Right lobe of liver (tissue), 6 donors: ENCODE measurements at regions not wholly inside any gene's neighbourhood (a gene's known extent, or its start where the extent isn't known, plus 50 kb on each side); places are given as distances from the start of the nearest gene placed in this dataset.

ENCODE experiments used
- ATAC-seq, 4 donors: fragments of 200-7000 bp; cut with Tn5 transposase; one replicate each; pipeline ENCODE4 v1.9.1; 2020; ENCODE audit warnings: mild to moderate bottlenecking in 4 of 4, moderate library complexity in 4 of 4
- DNase-seq, 3 donors: peaks; one replicate each; pipeline ENCODE4 v3.0.0-alpha.2; 2020
- H3K27ac ChIP-seq, 3 donors: fragments of 200-600 bp; one replicate each; pipeline ENCODE4 v1.8.0; 2022
- H3K27me3 ChIP-seq, 2 donors: fragments of 200-600 bp; one replicate each; pipeline ENCODE4 v1.8.0; 2022
- H3K36me3 ChIP-seq, 4 donors: fragments of 200-600 bp; sonication (generic) in 1 of 4; one replicate each; pipeline versions ENCODE4 v1.5.1 to v1.8.0; 2017 to 2022; ENCODE audit warnings: control low read depth in 1 of 4
- H3K4me1 ChIP-seq, 4 donors: fragments of 200-600 bp; sonication (generic) in 1 of 4; one replicate each; pipeline versions ENCODE4 v1.5.1 to v1.8.0; 2017 to 2022; ENCODE audit warnings: control low read depth in 1 of 4
- H3K4me3 ChIP-seq, 3 donors: fragments of 200-600 bp; one replicate each; pipeline ENCODE4 v1.8.0; 2022
- H3K9me3 ChIP-seq, 4 donors: fragments of 200-600 bp; sonication (generic) in 1 of 4; one replicate each; pipeline versions ENCODE4 v1.5.1 to v1.8.0; 2017 to 2022; ENCODE audit warnings: control low read depth in 1 of 4
- POLR2A ChIP-seq: fragments of 450-650 bp; IDR thresholded peaks from one replicate; pipeline ENCODE4 v1.6.1; 2017; ENCODE audit warnings: antibody characterized with exemption, mild to moderate bottlenecking
- WGBS: methylation state at CpG from one replicate; pipeline ENCODE4 v1.1.6; 2018; ENCODE audit warnings: low coverage, low lambda C conversion rate; ENCODE audit not compliant: insufficient coverage; ENCODE audit errors: missing lambda C conversion rate; 5-methylcytosine and 5-hydroxymethylcytosine counted together
- intact Hi-C, 2 donors: fragments of 100-400 bp; cut with DNase I; formaldehyde crosslinking; loops; one replicate each; pipeline versions ENCODE4 v1.11.2 to v1.14.1; 2022
- TF ChIP-seq, protein P1 (sequence below), 4 donors: fragments of 200-600 bp in 3 of 4; fragments of 450-650 bp in 1 of 4; IDR thresholded peaks; one replicate each; pipeline versions ENCODE4 v1.5.1 to v1.8.0; 2016 to 2022; ENCODE audit warnings: antibody characterized with exemption in 4 of 4, mild to moderate bottlenecking in 2 of 4
- donor health status: DM: no; HTN: yes; CAD: no.
- donor health status: DM: no; HTN: no; CAD: no.
- donor health status: DM: no; HTN: no; CAD: no.
- donor health status: DM: no; HTN: yes; CAD: no.
- donor health status: DM: no; HTN: yes; CAD: no.

GRCh38 chr16:6709736-6710135 lies 622.9 kb upstream of the RBFOX1 start:
- ATAC-seq (no peak), DNase-seq (no peak)
- WGBS = 76% methylated on average over 9 of the region's 9 CpGs
- Histone ChIP-seq H3K27me3 (no peaks in the 10 kb centered on the region), H3K9me3 (no peaks in the 10 kb centered on the region), H3K4me1 (no peaks in the 10 kb centered on the region), H3K27ac (no peak overlapping the region), H3K36me3 (no peaks in the 10 kb centered on the region), H3K4me3 (no peak overlapping the region)
- intact Hi-C loops = no loop called here
- no peak for TF ChIP-seq POLR2A
- TF ChIP-seq, protein P1, sequence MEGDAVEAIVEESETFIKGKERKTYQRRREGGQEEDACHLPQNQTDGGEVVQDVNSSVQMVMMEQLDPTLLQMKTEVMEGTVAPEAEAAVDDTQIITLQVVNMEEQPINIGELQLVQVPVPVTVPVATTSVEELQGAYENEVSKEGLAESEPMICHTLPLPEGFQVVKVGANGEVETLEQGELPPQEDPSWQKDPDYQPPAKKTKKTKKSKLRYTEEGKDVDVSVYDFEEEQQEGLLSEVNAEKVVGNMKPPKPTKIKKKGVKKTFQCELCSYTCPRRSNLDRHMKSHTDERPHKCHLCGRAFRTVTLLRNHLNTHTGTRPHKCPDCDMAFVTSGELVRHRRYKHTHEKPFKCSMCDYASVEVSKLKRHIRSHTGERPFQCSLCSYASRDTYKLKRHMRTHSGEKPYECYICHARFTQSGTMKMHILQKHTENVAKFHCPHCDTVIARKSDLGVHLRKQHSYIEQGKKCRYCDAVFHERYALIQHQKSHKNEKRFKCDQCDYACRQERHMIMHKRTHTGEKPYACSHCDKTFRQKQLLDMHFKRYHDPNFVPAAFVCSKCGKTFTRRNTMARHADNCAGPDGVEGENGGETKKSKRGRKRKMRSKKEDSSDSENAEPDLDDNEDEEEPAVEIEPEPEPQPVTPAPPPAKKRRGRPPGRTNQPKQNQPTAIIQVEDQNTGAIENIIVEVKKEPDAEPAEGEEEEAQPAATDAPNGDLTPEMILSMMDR (IDR thresholded peaks at IDR 0.05) = no peak

GRCh38 chr16:6708576-6709215 lies 623.9 kb upstream of the RBFOX1 start:
- WGBS = 46% methylated on average over 5 of the region's 5 CpGs

GRCh38 chr16:6704306-6704930 lies 628.2 kb upstream of the RBFOX1 start:
- WGBS = 54% methylated on average over 6 of the region's 7 CpGs
- H3K27ac ChIP-seq = no peak overlapping the region
- TF ChIP-seq, protein P1 (IDR thresholded peaks at IDR 0.05) = no peak
- H3K27me3 ChIP-seq = no peaks in the 10 kb centered on the region
- no peaks in the 10 kb centered on the region for H3K36me3 ChIP-seq
- H3K4me3 ChIP-seq = no peak overlapping the region
- ATAC-seq (no peak), DNase-seq (no peak)
- intact Hi-C loops = no loop called here
- no peaks in the 10 kb centered on the region for H3K9me3 ChIP-seq
- no peaks in the 10 kb centered on the region for H3K4me1 ChIP-seq

More at GRCh38 chr16:6708576-6709215, 623.9 kb upstream of the RBFOX1 start:
- DNase-seq (no peak), ATAC-seq (no peak)
- Histone ChIP-seq H3K4me3 (no peak overlapping the region), H3K36me3 (no peaks in the 10 kb centered on the region), H3K27me3 (no peaks in the 10 kb centered on the region), H3K9me3 (no peaks in the 10 kb centered on the region), H3K27ac (no peak overlapping the region), H3K4me1 (no peaks in the 10 kb centered on the region)
- intact Hi-C loops = no loop called here
- TF ChIP-seq POLR2A = no peak
- TF ChIP-seq, protein P1 (IDR thresholded peaks at IDR 0.05) = no peak

DNA sequence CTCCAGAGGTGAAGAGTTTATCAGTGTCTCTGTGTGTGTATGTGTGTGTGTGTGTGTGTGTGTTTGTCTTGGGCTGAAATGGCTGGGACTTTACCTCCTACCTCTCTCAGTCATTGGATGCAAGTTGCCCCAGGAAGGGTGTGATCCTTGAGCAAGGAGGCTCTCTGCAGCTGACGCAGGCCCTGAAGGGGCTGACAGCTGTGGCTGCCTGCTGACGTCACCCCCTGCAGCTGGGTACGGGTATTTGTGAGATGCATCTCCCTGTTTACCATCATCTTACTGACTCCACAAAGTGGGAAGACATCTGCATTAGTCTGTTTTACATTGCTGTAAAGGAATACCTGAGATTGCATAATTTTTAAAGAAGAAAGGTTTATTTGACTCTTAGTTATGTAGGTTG lies 631.5 kb upstream of the RBFOX1 start:
- DNase-seq (no peak), ATAC-seq (no peak)
- Histone ChIP-seq H3K4me1 (no peaks in the 10 kb centered on the region), H3K9me3 (no peaks in the 10 kb centered on the region), H3K36me3 (no peaks in the 10 kb centered on the region), H3K27ac (no peak overlapping the region), H3K4me3 (no peak overlapping the region), H3K27me3 (no peaks in the 10 kb centered on the region)
- intact Hi-C loops = no loop called here
- WGBS = no CpG with 5 or more reads among the region's 3 CpGs
- no peak for TF ChIP-seq POLR2A
- TF ChIP-seq, protein P1 (IDR thresholded peaks at IDR 0.05) = no peak
